ENCODE measurements at regions not wholly inside any gene's neighbourhood (a gene's known extent, or its start where the extent isn't known, plus 50 kb on each side); places are given as distances from the start of the nearest gene placed in this dataset.

DNA sequence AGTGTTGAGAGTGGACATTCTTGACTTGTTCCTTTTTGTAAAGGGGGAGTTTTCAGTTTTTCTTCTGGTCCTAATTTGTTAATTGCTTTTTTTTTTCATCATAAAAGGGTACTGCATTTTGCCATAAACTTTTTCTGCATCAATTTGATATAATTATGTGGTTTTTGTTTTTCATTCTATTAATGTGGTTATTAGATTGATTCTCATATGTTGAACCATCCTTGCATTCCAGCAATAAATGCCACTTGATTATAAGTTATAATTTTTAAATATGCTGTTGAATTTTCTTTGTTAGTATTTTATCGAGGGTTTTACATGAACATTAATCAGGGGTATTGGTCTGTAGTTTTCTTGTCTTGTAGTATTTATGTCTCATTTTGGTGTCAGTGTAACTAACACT is 87.2 kb upstream of the SMIM36 start:
- TF ChIP-seq, protein P1, sequence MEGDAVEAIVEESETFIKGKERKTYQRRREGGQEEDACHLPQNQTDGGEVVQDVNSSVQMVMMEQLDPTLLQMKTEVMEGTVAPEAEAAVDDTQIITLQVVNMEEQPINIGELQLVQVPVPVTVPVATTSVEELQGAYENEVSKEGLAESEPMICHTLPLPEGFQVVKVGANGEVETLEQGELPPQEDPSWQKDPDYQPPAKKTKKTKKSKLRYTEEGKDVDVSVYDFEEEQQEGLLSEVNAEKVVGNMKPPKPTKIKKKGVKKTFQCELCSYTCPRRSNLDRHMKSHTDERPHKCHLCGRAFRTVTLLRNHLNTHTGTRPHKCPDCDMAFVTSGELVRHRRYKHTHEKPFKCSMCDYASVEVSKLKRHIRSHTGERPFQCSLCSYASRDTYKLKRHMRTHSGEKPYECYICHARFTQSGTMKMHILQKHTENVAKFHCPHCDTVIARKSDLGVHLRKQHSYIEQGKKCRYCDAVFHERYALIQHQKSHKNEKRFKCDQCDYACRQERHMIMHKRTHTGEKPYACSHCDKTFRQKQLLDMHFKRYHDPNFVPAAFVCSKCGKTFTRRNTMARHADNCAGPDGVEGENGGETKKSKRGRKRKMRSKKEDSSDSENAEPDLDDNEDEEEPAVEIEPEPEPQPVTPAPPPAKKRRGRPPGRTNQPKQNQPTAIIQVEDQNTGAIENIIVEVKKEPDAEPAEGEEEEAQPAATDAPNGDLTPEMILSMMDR (IDR thresholded peaks at IDR 0.05): no peak
- no peak for TF ChIP-seq POLR2A (IDR thresholded peaks at IDR 0.05)
